ENCODE measurements at regions not wholly inside any gene's neighbourhood (a gene's known extent, or its start where the extent isn't known, plus 50 kb on each side); places are given as distances from the start of the nearest gene placed in this dataset.
"Not testable (repeated sequence)": the region's sequence is repeated elsewhere in the genome, so short reads cannot be mapped to it uniquely, and the experiment has no call there.

GRCh38 chr12:8282181-8282580 lies 54.8 kb upstream of the FAM90A1 start:
- H3K9me3 ChIP-seq; H3K36me3 ChIP-seq; intact Hi-C loops (cut with DNase I); H3K4me3 ChIP-seq; DNase-seq; H3K27ac ChIP-seq; H3K4me1 ChIP-seq; H3K9ac ChIP-seq (ENCODE audit: low read depth in 2 of 2, low read length in 2 of 2); H3K27me3 ChIP-seq: not testable (repeated sequence)

DNA sequence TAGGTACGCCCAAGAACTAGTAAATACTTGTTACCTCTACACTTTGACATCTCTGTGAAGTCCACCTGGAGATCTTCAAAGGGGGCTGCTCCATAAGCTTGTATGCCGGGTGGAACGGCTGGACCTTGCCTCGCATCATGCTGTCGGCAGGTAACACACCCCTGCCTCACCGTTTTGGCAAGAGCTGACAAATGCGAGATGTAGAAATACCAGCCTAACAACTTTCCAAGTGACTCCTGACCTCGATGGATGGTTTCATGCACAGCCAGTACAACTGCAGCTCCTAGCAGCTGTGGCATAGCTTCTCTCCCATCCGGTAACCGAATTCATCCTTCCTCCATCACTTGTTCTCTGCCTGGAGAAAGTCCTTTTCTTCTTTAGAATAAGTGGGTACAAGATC lies 58.3 kb upstream of the FAM90A1 start:
- H3K36me3 ChIP-seq; DNase-seq; intact Hi-C loops (cut with DNase I); H3K9me3 ChIP-seq; H3K4me3 ChIP-seq; H3K27me3 ChIP-seq; H3K27ac ChIP-seq; H3K9ac ChIP-seq (ENCODE audit: low read depth in 2 of 2, low read length in 2 of 2); H3K4me1 ChIP-seq: not testable (repeated sequence)

- DNase-seq; H3K4me1 ChIP-seq; H3K4me3 ChIP-seq; H3K27ac ChIP-seq; H3K9me3 ChIP-seq; H3K36me3 ChIP-seq; H3K27me3 ChIP-seq; intact Hi-C loops (cut with DNase I); H3K9ac ChIP-seq (ENCODE audit: low read depth in 2 of 2, low read length in 2 of 2): not testable (repeated sequence)
Observed at GRCh38 chr12:8291764-8292163, 64.3 kb upstream of the FAM90A1 start.

DNA sequence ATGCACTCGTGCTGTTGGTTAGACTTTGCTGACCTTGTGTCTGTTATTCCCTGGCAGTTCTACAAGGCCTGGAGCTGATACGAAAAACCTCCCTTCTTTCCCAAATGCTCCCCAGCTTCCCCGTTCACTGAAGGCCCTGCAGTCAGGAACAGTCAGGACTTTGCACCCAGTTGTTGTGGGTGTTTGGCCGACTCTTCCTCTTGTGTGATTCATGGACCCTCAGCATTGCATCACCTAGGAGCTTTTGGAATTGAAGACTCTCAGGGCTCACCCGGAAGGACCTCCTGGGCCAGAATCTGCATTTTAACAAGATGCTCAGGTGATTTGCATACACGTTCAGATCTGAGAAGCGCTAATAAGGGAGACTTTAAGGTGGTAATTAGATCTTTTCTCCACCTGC lies 67.2 kb upstream of the FAM90A1 start:
- H3K4me1 ChIP-seq; H3K9ac ChIP-seq (ENCODE audit: low read depth in 2 of 2, low read length in 2 of 2); H3K36me3 ChIP-seq; H3K27me3 ChIP-seq; DNase-seq; H3K9me3 ChIP-seq; H3K27ac ChIP-seq; H3K4me3 ChIP-seq; intact Hi-C loops (cut with DNase I): not testable (repeated sequence)

DNA sequence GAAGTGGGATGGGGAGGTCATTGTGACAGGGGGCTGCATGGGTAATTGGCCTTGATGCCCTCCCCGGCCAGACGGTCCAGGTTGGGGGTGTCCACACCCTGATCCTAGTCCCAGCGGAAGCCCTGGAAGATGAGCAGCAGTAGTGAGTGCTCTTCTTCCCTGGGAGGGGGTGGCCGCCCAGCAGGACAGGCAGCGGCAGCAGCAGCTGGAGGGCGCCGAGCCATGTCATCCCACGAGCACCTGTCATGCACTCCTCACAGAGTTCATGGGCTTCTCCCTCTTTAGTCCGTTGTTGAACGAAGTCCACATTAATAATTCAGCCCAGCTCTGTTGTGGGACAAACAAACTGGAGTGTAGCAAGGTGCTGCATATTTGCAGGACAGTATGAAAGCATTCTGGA lies 81.2 kb upstream of the FAM90A1 start:
- H3K9ac ChIP-seq (ENCODE audit: low read depth in 2 of 2, low read length in 2 of 2); DNase-seq; H3K27ac ChIP-seq; H3K27me3 ChIP-seq; H3K36me3 ChIP-seq; H3K9me3 ChIP-seq; H3K4me3 ChIP-seq; H3K4me1 ChIP-seq; intact Hi-C loops (cut with DNase I): not testable (repeated sequence)

GRCh38 chr12:8315997-8316396 lies 88.6 kb upstream of the FAM90A1 start:
- H3K9me3 ChIP-seq; H3K4me1 ChIP-seq; H3K9ac ChIP-seq (ENCODE audit: low read depth in 2 of 2, low read length in 2 of 2); H3K36me3 ChIP-seq; H3K4me3 ChIP-seq; intact Hi-C loops (cut with DNase I); H3K27me3 ChIP-seq; H3K27ac ChIP-seq; DNase-seq: not testable (repeated sequence)

GRCh38 chr12:8317675-8318074 lies 90.3 kb upstream of the FAM90A1 start:
- H3K4me3 ChIP-seq; H3K9ac ChIP-seq (ENCODE audit: low read depth in 2 of 2, low read length in 2 of 2); H3K27ac ChIP-seq; H3K9me3 ChIP-seq; H3K4me1 ChIP-seq; H3K36me3 ChIP-seq; DNase-seq; H3K27me3 ChIP-seq; intact Hi-C loops (cut with DNase I): not testable (repeated sequence)

GRCh38 chr12:8320251-8320730 lies 92.9 kb upstream of the FAM90A1 start:
- H3K9me3 ChIP-seq; H3K4me1 ChIP-seq; H3K27ac ChIP-seq; H3K4me3 ChIP-seq; H3K9ac ChIP-seq (ENCODE audit: low read depth in 2 of 2, low read length in 2 of 2); H3K36me3 ChIP-seq; H3K27me3 ChIP-seq; DNase-seq; intact Hi-C loops (cut with DNase I): not testable (repeated sequence)

DNA sequence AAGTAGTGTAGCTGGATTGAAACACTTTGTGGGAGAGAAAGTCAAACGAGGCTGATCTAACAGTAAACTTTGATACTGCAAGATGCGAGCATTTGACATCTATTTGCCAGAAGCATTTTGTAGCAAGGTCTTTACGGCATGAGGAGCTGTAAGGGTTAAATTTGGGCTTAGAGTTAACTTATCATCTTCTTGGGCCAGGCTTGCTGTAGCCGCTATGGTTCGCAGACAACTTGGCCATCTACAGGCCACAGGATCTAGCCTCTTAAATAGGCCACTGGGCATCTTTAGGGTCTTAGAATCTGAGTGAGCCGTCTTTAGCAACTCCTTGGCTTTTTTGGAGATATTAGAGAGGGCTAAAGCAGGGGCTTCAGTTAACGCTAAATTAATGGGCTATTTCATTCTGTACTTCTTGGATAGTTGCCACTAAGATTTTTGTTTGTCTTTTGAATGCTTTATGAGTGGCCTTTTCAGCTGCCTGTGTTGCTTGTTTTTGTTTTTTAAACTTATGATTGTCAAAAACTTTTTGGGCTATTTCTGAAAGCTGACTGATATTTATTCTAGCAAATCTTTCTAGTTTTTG lies 93.5 kb upstream of the FAM90A1 start:
- H3K4me3 ChIP-seq; H3K9ac ChIP-seq (ENCODE audit: low read depth in 2 of 2, low read length in 2 of 2); H3K36me3 ChIP-seq; intact Hi-C loops (cut with DNase I); H3K27ac ChIP-seq; DNase-seq; H3K9me3 ChIP-seq; H3K4me1 ChIP-seq; H3K27me3 ChIP-seq: not testable (repeated sequence)

DNA sequence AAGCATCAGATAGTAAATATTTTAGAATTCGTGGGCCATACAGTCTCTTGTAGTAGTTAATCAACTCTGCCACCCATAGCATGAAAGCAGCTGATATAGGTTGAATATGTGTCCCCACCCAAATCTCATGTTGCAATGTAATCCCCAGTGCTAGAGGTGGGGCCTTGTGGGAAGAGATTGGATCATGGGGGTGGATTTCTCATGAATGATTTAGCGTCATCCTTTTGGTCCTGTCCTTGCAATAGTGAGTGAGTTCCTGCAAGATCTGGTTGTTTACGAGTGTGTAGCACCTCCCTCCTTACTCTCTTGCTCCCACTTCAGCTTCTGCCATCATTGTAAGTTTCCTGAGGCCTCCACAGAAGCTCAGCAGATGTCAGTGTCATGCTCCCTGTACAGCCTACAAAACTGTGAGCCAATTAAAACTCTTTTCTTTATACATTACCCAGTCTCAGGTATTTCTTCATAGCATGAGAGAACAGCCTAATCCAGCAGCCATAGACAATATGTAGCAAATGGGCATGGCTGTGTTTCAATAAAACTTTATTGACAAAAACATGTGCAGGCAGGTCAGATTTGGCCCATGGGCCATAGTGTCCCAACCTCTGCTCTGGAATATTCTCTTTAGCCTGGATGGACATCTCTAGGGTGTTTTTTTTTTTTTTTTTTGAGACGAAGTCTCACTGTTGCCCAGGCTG lies 97.9 kb upstream of the FAM90A1 start:
- intact Hi-C loops (cut with DNase I); H3K9ac ChIP-seq (ENCODE audit: low read depth in 2 of 2, low read length in 2 of 2); H3K27ac ChIP-seq; H3K4me3 ChIP-seq; H3K36me3 ChIP-seq; H3K27me3 ChIP-seq; H3K9me3 ChIP-seq; DNase-seq; H3K4me1 ChIP-seq: not testable (repeated sequence)

DNA sequence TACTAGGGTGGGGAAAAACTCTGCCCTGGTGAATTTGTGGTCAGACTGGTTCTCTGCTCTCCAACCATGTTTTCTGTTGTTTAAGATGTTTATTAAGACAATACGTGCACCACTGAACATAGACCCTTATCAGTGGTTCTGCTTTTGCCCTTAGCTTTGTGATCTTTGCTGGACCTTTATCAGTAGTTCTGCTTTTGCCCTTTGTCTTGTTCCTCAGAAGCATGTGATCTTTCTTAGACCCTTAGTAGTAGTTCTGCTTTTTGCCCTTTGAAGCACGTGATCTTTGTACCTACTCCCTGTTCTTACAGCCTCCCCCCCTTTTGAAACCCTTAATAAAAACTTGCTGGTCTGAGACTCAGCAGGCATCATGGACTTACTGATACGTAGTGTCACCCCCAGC lies 101.4 kb upstream of the FAM90A1 start:
- H3K4me1 ChIP-seq; H3K27ac ChIP-seq; H3K36me3 ChIP-seq; H3K4me3 ChIP-seq; intact Hi-C loops (cut with DNase I); H3K9ac ChIP-seq (ENCODE audit: low read depth in 2 of 2, low read length in 2 of 2); DNase-seq; H3K27me3 ChIP-seq; H3K9me3 ChIP-seq: not testable (repeated sequence)

DNA sequence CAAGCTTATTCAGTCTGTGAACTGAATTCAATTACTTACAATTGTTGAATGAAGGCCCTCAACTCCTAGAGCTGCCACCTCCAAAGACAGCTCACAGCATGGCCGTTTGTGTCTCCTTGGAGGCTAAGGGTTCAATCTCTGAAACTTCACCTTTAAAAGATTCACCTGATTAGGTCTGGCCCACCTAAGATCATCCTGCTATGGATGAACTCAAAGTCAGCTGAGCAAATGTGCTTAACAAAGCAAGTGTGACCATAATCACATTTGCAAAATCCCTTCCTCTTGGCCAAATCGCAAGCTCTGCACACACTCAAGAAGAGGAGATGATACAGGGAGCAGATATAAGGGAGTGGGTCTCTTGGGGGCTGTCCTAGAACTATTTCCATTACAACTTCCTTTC lies 105.0 kb upstream of the FAM90A1 start:
- intact Hi-C loops (cut with DNase I); DNase-seq; H3K27ac ChIP-seq; H3K9ac ChIP-seq (ENCODE audit: low read depth in 2 of 2, low read length in 2 of 2); H3K9me3 ChIP-seq; H3K27me3 ChIP-seq; H3K4me3 ChIP-seq; H3K4me1 ChIP-seq; H3K36me3 ChIP-seq: not testable (repeated sequence)

- H3K27me3 ChIP-seq; H3K4me3 ChIP-seq; intact Hi-C loops (cut with DNase I): not testable (repeated sequence)
Observed at GRCh38 chr12:8351073-8351472, 104.7 kb upstream of the CLEC6A start.

GRCh38 chr12:8354741-8355140 lies 101.0 kb upstream of the CLEC6A start:
- H3K36me3 ChIP-seq; H3K27me3 ChIP-seq; H3K4me3 ChIP-seq; DNase-seq; H3K9me3 ChIP-seq; intact Hi-C loops (cut with DNase I); H3K27ac ChIP-seq; H3K9ac ChIP-seq (ENCODE audit: low read depth in 2 of 2, low read length in 2 of 2); H3K4me1 ChIP-seq: not testable (repeated sequence)

More at GRCh38 chr12:8351073-8351472, 104.7 kb upstream of the CLEC6A start:
- DNase-seq; H3K36me3 ChIP-seq; H3K27ac ChIP-seq; H3K9me3 ChIP-seq; H3K9ac ChIP-seq (ENCODE audit: low read depth in 2 of 2, low read length in 2 of 2); H3K4me1 ChIP-seq: not testable (repeated sequence)
